Breast epithelium (tissue), 3 donors: ENCODE measurements at regions not wholly inside any gene's neighbourhood (a gene's known extent, or its start where the extent isn't known, plus 50 kb on each side); places are given as distances from the start of the nearest gene placed in this dataset.

ENCODE experiments used
- CTCF ChIP-seq, 3 donors: fragments of 450-650 bp; IDR thresholded peaks; one replicate each; pipeline ENCODE4 v1.5.1; 2016 to 2017; ENCODE audit warnings: antibody characterized with exemption in 3 of 3, mild to moderate bottlenecking in 3 of 3, moderate library complexity in 3 of 3
- POLR2A ChIP-seq: fragments of 450-650 bp; IDR thresholded peaks from one replicate; pipeline ENCODE4 v1.6.1; 2016; ENCODE audit warnings: antibody characterized with exemption, mild to moderate bottlenecking, moderate library complexity
- POLR2AphosphoS5 ChIP-seq, 3 donors: sonication (generic); formaldehyde crosslinking; IDR thresholded peaks; one replicate each; pipeline ENCODE4 v1.6.1; 2017; ENCODE audit warnings: antibody characterized with exemption in 3 of 3

GRCh38 chr12:83850531-83850930 is 1062.1 kb downstream of the SLC6A15 start:
- TF ChIP-seq CTCF (IDR thresholded peaks at IDR 0.05) = no peak
- no peak for TF ChIP-seq POLR2A
- no peak for TF ChIP-seq POLR2AphosphoS5 (IDR thresholded peaks at IDR 0.05)
